GM23338 (cell line): ENCODE measurements at regions not wholly inside any gene's neighbourhood (a gene's known extent, or its start where the extent isn't known, plus 50 kb on each side); places are given as distances from the start of the nearest gene placed in this dataset.

Experiments used
- ATAC-seq: fragments of 200-7000 bp; cut with Tn5 transposase; 3 replicates; pipeline ENCODE4 v1.9.1; 2020
- DNase-seq: peaks from one replicate; pipeline ENCODE4 v3.0.0-alpha.2; 2015; ENCODE audit warnings: low spot score
- H2AFZ ChIP-seq: fragments of 200-600 bp; sonication (generic); 2 replicates; pipeline ENCODE4 v1.8.0; 2016; ENCODE audit warnings: antibody characterized with exemption, mild to moderate bottlenecking, moderate library complexity
- H3F3A ChIP-seq: fragments of 200-600 bp; sonication (generic); replicated peaks from 2 replicates; pipeline ENCODE4 v1.8.0; 2017; ENCODE audit warnings: antibody characterized with exemption, mixed run types, low read depth
- H3K27ac ChIP-seq: fragments of 200-600 bp; sonication (generic); 2 replicates; pipeline ENCODE4 v1.6.1; 2016; ENCODE audit warnings: low read depth
- H3K27me3 ChIP-seq: fragments of 200-600 bp; sonication (generic); 2 replicates; pipeline ENCODE4 v1.8.0; 2016; ENCODE audit warnings: mild to moderate bottlenecking, mixed run types, moderate library complexity; ENCODE audit not compliant: insufficient read depth
- H3K36me3 ChIP-seq: fragments of 200-600 bp; sonication (generic); 2 replicates; pipeline ENCODE4 v1.8.0; 2016; ENCODE audit warnings: mild to moderate bottlenecking; ENCODE audit not compliant: insufficient read depth
- H3K4me1 ChIP-seq: fragments of 200-600 bp; sonication (generic); 2 replicates; pipeline ENCODE4 v1.8.0; 2016; ENCODE audit warnings: mild to moderate bottlenecking, moderate library complexity; ENCODE audit not compliant: insufficient read depth
- H3K4me2 ChIP-seq: fragments of 200-600 bp; sonication (generic); 2 replicates; pipeline ENCODE4 v1.7.1; 2017; ENCODE audit warnings: mixed run types
- H3K4me3 ChIP-seq: fragments of 200-600 bp; sonication (generic); 2 replicates; pipeline ENCODE4 v1.6.1; 2016; ENCODE audit warnings: mixed run types
- H3K79me2 ChIP-seq: fragments of 200-600 bp; sonication (generic); replicated peaks from 2 replicates; pipeline ENCODE4 v1.8.0; 2017; ENCODE audit warnings: mild to moderate bottlenecking; ENCODE audit not compliant: insufficient read depth
- H3K9me2 ChIP-seq: fragments of 200-600 bp; sonication (generic); 2 replicates; pipeline ENCODE4 v1.8.0; 2017; ENCODE audit not compliant: insufficient read depth
- H4K20me1 ChIP-seq: fragments of 200-600 bp; sonication (generic); replicated peaks from 2 replicates; pipeline ENCODE4 v1.8.0; 2017; ENCODE audit warnings: mild to moderate bottlenecking; ENCODE audit not compliant: insufficient read depth
- H3K27ac Mint-ChIP-seq: 2 replicates; pipeline ENCODE4 v1.8.0; 2020; ENCODE audit warnings: inconsistent platforms, mild to moderate bottlenecking, moderate library complexity, mixed read lengths
- H3K27me3 Mint-ChIP-seq: 3 replicates; pipeline ENCODE4 v1.8.0; 2022; ENCODE audit warnings: low read depth, mild to moderate bottlenecking, moderate library complexity, mixed read lengths, inconsistent platforms; ENCODE audit not compliant: insufficient read depth, poor library complexity
- H3K36me3 Mint-ChIP-seq: 3 replicates; pipeline ENCODE4 v1.8.0; 2021; ENCODE audit warnings: low read depth, mild to moderate bottlenecking, inconsistent platforms, moderate library complexity, mixed read lengths
- H3K4me1 Mint-ChIP-seq: 3 replicates; pipeline ENCODE4 v1.8.0; 2020; ENCODE audit warnings: mild to moderate bottlenecking, inconsistent platforms, mixed read lengths
- H3K4me3 Mint-ChIP-seq: 3 replicates; pipeline ENCODE4 v1.8.0; 2021; ENCODE audit warnings: moderate library complexity, mild to moderate bottlenecking, inconsistent platforms, mixed read lengths
- H3K9me3 Mint-ChIP-seq: 3 replicates; pipeline ENCODE4 v1.8.0; 2020; ENCODE audit warnings: moderate library complexity, mild to moderate bottlenecking, inconsistent platforms, mixed read lengths
- CREB1 ChIP-seq: fragments of 250-450 bp; sonication (Bioruptor Pico); IDR thresholded peaks from 2 replicates; pipeline ENCODE4 v1.5.0; 2020; ENCODE audit warnings: low read depth, mild to moderate bottlenecking, moderate library complexity
- EZH2 ChIP-seq: fragments of 200-600 bp; sonication (generic); IDR thresholded peaks from one replicate; pipeline ENCODE4 v1.8.0; 2017; ENCODE audit warnings: antibody characterized with exemption, mild to moderate bottlenecking, low read depth; ENCODE audit not compliant: unreplicated experiment
- POLR2AphosphoS5 ChIP-seq: IDR thresholded peaks from 2 replicates; pipeline ENCODE4 v1.6.1; 2016; ENCODE audit warnings: antibody characterized with exemption, low read depth
- STAT1 ChIP-seq: IDR thresholded peaks from one replicate; pipeline ENCODE4 v1.6.1; 2016; ENCODE audit warnings: antibody characterized with exemption; ENCODE audit not compliant: unreplicated experiment
- ZNF114 ChIP-seq: fragments of 250-450 bp; sonication (Bioruptor Pico); IDR thresholded peaks from 2 replicates; pipeline ENCODE4 v1.5.0; 2020; ENCODE audit warnings: mild to moderate bottlenecking, moderate library complexity
- ZNF331 ChIP-seq: fragments of 250-450 bp; sonication (Bioruptor Pico); IDR thresholded peaks from 2 replicates; pipeline ENCODE4 v1.5.0; 2020; ENCODE audit warnings: low read depth, mild to moderate bottlenecking, moderate library complexity
- TF ChIP-seq, protein P1 (sequence below): IDR thresholded peaks from one replicate; pipeline ENCODE4 v1.6.1; 2018; ENCODE audit warnings: antibody characterized with exemption; ENCODE audit not compliant: unreplicated experiment
- TF ChIP-seq, protein P2 (sequence below): fragments of 250-450 bp; sonication (Bioruptor Pico); IDR thresholded peaks from 2 replicates; pipeline ENCODE4 v1.5.0; 2020; ENCODE audit warnings: mild to moderate bottlenecking, moderate library complexity
- TF ChIP-seq, protein P3 (sequence below): IDR thresholded peaks from 2 replicates; pipeline ENCODE4 v1.6.1; 2016; ENCODE audit warnings: antibody characterized with exemption

DNA sequence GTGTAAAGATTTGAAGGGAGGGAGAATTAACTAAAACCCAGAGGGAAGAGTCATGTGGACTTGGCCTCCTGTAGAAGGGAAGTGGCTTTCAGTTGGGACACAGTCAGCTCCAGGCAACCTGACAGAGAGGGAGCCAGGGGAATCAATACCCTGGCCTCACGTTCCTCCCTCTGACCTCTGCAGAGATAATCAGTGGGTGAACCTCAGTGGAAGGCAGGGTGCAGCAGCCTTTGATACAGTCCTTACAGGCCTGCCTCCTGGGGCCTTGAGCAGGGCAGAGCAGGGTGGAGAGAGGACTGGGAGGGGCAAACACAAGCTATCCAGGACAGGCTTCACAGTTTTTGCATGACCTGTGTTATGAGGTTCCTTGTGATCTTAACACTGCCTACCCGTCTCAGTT, 61.9 kb upstream of the GPBP1 start:
- ATAC-seq (peak; percentile 43; the same call in 2 of the 3 replicates), DNase-seq (no peak)
- Mint-ChIP-seq H3K4me1 (no peaks in the 10 kb centered on the region), H3K36me3 (no peaks in the 10 kb centered on the region), H3K9me3 (no peaks in the 10 kb centered on the region), H3K4me3 (no peak overlapping the region), H3K27ac (no peak overlapping the region), H3K27me3 (peaks cover 1% of the 10 kb centered on the region)
- H2AFZ ChIP-seq, result 0 out of 2 replicates have a peak overlapping the region, but pooled peaks have one; percentile 38
- H3K36me3 ChIP-seq, result no peaks in the 10 kb centered on the region
- H3K4me2 ChIP-seq, result no peak overlapping the region
- no peak overlapping the region for H3K27ac ChIP-seq
- H4K20me1 ChIP-seq, result no peaks in the 10 kb centered on the region
- no peaks in the 10 kb centered on the region for H3F3A ChIP-seq
- no peaks in the 10 kb centered on the region for H3K9me2 ChIP-seq
- H3K4me1 ChIP-seq, result no peaks in the 10 kb centered on the region
- no peak overlapping the region for H3K4me3 ChIP-seq
- no peaks in the 10 kb centered on the region for H3K27me3 ChIP-seq
- TF ChIP-seq ZNF114 (no peak), EZH2 (no peak), STAT1 (no peak), ZNF331 (CRISPR knock-in tag) (no peak), POLR2AphosphoS5 (no peak), CREB1 (no peak)
- TF ChIP-seq, protein P1, sequence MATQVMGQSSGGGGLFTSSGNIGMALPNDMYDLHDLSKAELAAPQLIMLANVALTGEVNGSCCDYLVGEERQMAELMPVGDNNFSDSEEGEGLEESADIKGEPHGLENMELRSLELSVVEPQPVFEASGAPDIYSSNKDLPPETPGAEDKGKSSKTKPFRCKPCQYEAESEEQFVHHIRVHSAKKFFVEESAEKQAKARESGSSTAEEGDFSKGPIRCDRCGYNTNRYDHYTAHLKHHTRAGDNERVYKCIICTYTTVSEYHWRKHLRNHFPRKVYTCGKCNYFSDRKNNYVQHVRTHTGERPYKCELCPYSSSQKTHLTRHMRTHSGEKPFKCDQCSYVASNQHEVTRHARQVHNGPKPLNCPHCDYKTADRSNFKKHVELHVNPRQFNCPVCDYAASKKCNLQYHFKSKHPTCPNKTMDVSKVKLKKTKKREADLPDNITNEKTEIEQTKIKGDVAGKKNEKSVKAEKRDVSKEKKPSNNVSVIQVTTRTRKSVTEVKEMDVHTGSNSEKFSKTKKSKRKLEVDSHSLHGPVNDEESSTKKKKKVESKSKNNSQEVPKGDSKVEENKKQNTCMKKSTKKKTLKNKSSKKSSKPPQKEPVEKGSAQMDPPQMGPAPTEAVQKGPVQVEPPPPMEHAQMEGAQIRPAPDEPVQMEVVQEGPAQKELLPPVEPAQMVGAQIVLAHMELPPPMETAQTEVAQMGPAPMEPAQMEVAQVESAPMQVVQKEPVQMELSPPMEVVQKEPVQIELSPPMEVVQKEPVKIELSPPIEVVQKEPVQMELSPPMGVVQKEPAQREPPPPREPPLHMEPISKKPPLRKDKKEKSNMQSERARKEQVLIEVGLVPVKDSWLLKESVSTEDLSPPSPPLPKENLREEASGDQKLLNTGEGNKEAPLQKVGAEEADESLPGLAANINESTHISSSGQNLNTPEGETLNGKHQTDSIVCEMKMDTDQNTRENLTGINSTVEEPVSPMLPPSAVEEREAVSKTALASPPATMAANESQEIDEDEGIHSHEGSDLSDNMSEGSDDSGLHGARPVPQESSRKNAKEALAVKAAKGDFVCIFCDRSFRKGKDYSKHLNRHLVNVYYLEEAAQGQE, result no peak
- TF ChIP-seq, protein P2, sequence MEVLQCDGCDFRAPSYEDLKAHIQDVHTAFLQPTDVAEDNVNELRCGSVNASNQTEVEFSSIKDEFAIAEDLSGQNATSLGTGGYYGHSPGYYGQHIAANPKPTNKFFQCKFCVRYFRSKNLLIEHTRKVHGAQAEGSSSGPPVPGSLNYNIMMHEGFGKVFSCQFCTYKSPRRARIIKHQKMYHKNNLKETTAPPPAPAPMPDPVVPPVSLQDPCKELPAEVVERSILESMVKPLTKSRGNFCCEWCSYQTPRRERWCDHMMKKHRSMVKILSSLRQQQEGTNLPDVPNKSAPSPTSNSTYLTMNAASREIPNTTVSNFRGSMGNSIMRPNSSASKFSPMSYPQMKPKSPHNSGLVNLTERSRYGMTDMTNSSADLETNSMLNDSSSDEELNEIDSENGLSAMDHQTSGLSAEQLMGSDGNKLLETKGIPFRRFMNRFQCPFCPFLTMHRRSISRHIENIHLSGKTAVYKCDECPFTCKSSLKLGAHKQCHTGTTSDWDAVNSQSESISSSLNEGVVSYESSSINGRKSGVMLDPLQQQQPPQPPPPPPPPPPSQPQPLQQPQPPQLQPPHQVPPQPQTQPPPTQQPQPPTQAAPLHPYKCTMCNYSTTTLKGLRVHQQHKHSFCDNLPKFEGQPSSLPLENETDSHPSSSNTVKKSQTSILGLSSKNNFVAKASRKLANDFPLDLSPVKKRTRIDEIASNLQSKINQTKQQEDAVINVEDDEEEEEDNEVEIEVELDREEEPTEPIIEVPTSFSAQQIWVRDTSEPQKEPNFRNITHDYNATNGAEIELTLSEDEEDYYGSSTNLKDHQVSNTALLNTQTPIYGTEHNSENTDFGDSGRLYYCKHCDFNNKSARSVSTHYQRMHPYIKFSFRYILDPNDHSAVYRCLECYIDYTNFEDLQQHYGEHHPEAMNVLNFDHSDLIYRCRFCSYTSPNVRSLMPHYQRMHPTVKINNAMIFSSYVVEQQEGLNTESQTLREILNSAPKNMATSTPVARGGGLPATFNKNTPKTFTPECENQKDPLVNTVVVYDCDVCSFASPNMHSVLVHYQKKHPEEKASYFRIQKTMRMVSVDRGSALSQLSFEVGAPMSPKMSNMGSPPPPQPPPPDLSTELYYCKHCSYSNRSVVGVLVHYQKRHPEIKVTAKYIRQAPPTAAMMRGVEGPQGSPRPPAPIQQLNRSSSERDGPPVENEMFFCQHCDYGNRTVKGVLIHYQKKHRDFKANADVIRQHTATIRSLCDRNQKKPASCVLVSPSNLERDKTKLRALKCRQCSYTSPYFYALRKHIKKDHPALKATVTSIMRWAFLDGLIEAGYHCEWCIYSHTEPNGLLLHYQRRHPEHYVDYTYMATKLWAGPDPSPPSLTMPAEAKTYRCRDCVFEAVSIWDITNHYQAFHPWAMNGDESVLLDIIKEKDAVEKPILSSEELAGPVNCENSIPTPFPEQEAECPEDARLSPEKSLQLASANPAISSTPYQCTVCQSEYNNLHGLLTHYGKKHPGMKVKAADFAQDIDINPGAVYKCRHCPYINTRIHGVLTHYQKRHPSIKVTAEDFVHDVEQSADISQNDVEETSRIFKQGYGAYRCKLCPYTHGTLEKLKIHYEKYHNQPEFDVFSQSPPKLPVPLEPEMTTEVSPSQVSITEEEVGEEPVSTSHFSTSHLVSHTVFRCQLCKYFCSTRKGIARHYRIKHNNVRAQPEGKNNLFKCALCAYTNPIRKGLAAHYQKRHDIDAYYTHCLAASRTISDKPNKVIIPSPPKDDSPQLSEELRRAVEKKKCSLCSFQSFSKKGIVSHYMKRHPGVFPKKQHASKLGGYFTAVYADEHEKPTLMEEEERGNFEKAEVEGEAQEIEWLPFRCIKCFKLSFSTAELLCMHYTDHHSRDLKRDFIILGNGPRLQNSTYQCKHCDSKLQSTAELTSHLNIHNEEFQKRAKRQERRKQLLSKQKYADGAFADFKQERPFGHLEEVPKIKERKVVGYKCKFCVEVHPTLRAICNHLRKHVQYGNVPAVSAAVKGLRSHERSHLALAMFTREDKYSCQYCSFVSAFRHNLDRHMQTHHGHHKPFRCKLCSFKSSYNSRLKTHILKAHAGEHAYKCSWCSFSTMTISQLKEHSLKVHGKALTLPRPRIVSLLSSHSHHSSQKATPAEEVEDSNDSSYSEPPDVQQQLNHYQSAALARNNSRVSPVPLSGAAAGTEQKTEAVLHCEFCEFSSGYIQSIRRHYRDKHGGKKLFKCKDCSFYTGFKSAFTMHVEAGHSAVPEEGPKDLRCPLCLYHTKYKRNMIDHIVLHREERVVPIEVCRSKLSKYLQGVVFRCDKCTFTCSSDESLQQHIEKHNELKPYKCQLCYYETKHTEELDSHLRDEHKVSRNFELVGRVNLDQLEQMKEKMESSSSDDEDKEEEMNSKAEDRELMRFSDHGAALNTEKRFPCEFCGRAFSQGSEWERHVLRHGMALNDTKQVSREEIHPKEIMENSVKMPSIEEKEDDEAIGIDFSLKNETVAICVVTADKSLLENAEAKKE, result no peak
- TF ChIP-seq, protein P3, sequence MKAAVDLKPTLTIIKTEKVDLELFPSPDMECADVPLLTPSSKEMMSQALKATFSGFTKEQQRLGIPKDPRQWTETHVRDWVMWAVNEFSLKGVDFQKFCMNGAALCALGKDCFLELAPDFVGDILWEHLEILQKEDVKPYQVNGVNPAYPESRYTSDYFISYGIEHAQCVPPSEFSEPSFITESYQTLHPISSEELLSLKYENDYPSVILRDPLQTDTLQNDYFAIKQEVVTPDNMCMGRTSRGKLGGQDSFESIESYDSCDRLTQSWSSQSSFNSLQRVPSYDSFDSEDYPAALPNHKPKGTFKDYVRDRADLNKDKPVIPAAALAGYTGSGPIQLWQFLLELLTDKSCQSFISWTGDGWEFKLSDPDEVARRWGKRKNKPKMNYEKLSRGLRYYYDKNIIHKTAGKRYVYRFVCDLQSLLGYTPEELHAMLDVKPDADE, result no peak
- H3K79me2 ChIP-seq, result no peaks in the 10 kb centered on the region
